B cell (primary cell): ENCODE measurements at regions not wholly inside any gene's neighbourhood (a gene's known extent, or its start where the extent isn't known, plus 50 kb on each side); places are given as distances from the start of the nearest gene placed in this dataset.

Experiments used
- ATAC-seq: fragments of 200-7000 bp; cut with Tn5 transposase; one replicate; pipeline ENCODE4 v1.10.0; 2021; ENCODE audit warnings: low read depth, mild to moderate bottlenecking, moderate number of reproducible peaks, moderate library complexity
- CTCF ChIA-PET: fragments of 350-600 bp; sonication (Branson Sonifier 250); formaldehyde crosslinking; loops from one replicate; lab custom pipeline; 2021; ENCODE audit warnings: antibody characterized with exemption, inconsistent platforms; lab: Charles Lee
- POLR2A ChIA-PET: fragments of 350-600 bp; sonication (Branson Sonifier 250); formaldehyde crosslinking; loops from one replicate; lab custom pipeline; 2021; ENCODE audit warnings: antibody characterized with exemption; lab: Charles Lee
- DNase-seq: peaks from one replicate; pipeline ENCODE4 v3.0.0; 2013
- H2AFZ ChIP-seq: 2 replicates; pipeline ENCODE4 v1.6.1; 2012; ENCODE audit warnings: mild to moderate bottlenecking, low read depth, low read length; ENCODE audit not compliant: insufficient read depth, poor library complexity, severe bottlenecking
- H3K27ac ChIP-seq, 2 donors: 1 replicate in 1 of 2; 2 replicates in 1 of 2; pipeline ENCODE4 v1.5.1; 2012 to 2013; ENCODE audit warnings: low read length in 2 of 2, mild to moderate bottlenecking in 2 of 2, moderate library complexity in 1 of 2
- H3K27me3 ChIP-seq, 4 experiments: fragments of 200-600 bp in 1 of 4; sonication (generic) in 1 of 4; replicated peaks in 1 of 4; 1 replicate in 2 of 4; 2 replicates in 2 of 4; pipeline versions ENCODE4 v1.6.1 to v1.7.0; 2013 to 2016; ENCODE audit warnings: low read length in 3 of 4, mild to moderate bottlenecking in 2 of 4, mixed read lengths in 1 of 4, moderate library complexity in 1 of 4; ENCODE audit not compliant: insufficient read depth in 4 of 4, control insufficient read depth in 3 of 4; ENCODE audit errors: control extremely low read depth in 1 of 4
- H3K36me3 ChIP-seq, 2 experiments: replicated peaks in 1 of 2; 1 replicate in 1 of 2; 2 replicates in 1 of 2; pipeline versions ENCODE4 v1.6.1 to v1.7.1; 2013; ENCODE audit warnings: low read length in 1 of 2; ENCODE audit not compliant: insufficient read depth in 2 of 2, control insufficient read depth in 1 of 2; ENCODE audit errors: control extremely low read depth in 1 of 2, extremely low read depth in 1 of 2
- H3K4me1 ChIP-seq, 2 donors: fragments of 200-600 bp in 1 of 2; sonication (generic) in 1 of 2; 1 replicate in 1 of 2; 2 replicates in 1 of 2; pipeline versions ENCODE4 v1.5.1 to v1.6.1; 2013 to 2017; ENCODE audit warnings: low read length in 2 of 2; ENCODE audit not compliant: control insufficient read depth in 2 of 2, insufficient read depth in 2 of 2
- H3K4me2 ChIP-seq: replicated peaks from 2 replicates; pipeline ENCODE3; 2012; ENCODE audit warnings: mild to moderate bottlenecking, low read depth, low read length; ENCODE audit not compliant: poor library complexity, severe bottlenecking
- H3K4me3 ChIP-seq, 5 experiments: fragments of 200-600 bp in 1 of 5; sonication (generic) in 1 of 5; 1 replicate in 3 of 5; 2 replicates in 2 of 5; pipeline versions ENCODE4 v1.5.1 to v1.7.0; 2011 to 2016; ENCODE audit warnings: low read length in 4 of 5, mild to moderate bottlenecking in 4 of 5, low read depth in 2 of 5, control low read depth in 1 of 5, moderate library complexity in 1 of 5; ENCODE audit not compliant: insufficient read depth in 1 of 5; ENCODE audit errors: control extremely low read depth in 1 of 5, extremely low read depth in 1 of 5
- H3K79me2 ChIP-seq: fragments of 200-600 bp; sonication (generic); one replicate; pipeline ENCODE4 v1.6.0; 2016; ENCODE audit warnings: low read length; ENCODE audit not compliant: control insufficient read depth, insufficient read depth
- H3K9ac ChIP-seq: fragments of 200-600 bp; sonication (generic); 2 replicates; pipeline ENCODE4 v1.6.1; 2017; ENCODE audit warnings: mild to moderate bottlenecking, low read length, moderate library complexity
- H3K9me3 ChIP-seq, 3 donors: one replicate each; pipeline versions ENCODE4 v1.6.1 to v1.7.1; 2013; ENCODE audit warnings: low read length in 2 of 3; ENCODE audit not compliant: control insufficient read depth in 2 of 3, insufficient read depth in 1 of 3; ENCODE audit errors: control extremely low read depth in 1 of 3
- H4K20me1 ChIP-seq: 2 replicates; pipeline ENCODE4 v1.6.0; 2012; ENCODE audit warnings: mild to moderate bottlenecking, low read length; ENCODE audit not compliant: insufficient read depth, control insufficient read depth, poor library complexity, severe bottlenecking
- H3K27ac Mint-ChIP-seq: one replicate; pipeline ENCODE4 v1.8.0; 2021; ENCODE audit warnings: mixed read lengths
- H3K27me3 Mint-ChIP-seq: one replicate; pipeline ENCODE4 v1.8.0; 2021; ENCODE audit warnings: mixed read lengths
- H3K4me1 Mint-ChIP-seq: one replicate; pipeline ENCODE4 v1.8.0; 2021; ENCODE audit warnings: mixed read lengths
- H3K4me3 Mint-ChIP-seq: one replicate; pipeline ENCODE4 v1.8.0; 2021; ENCODE audit warnings: mixed read lengths
- H3K9me3 Mint-ChIP-seq: one replicate; pipeline ENCODE4 v1.8.0; 2022; ENCODE audit warnings: mixed read lengths; ENCODE audit not compliant: insufficient read depth
- CTCF ChIP-seq: fragments of 200-600 bp; IDR thresholded peaks from one replicate; pipeline ENCODE4 v1.8.0; 2022; ENCODE audit warnings: antibody characterized with exemption, mild to moderate bottlenecking
- EZH2 ChIP-seq: IDR thresholded peaks from 2 replicates; pipeline ENCODE4 v1.6.1; 2012; ENCODE audit warnings: borderline replicate concordance, low read depth, mild to moderate bottlenecking, moderate library complexity, low read length; ENCODE audit not compliant: insufficient read depth, poor library complexity, severe bottlenecking
- WGBS: methylation state at CpG from one replicate; pipeline ENCODE4 v1.1.5; 2013; ENCODE audit warnings: missing lambda C conversion rate; ENCODE audit not compliant: insufficient coverage; 5-methylcytosine and 5-hydroxymethylcytosine counted together
- intact Hi-C: fragments of 100-400 bp; cut with micrococcal nuclease; formaldehyde crosslinking; loops from one replicate; pipeline ENCODE4 v1.10.0; 2022

GRCh38 chr16:50988441-50988840, 162.6 kb downstream of the SALL1 start:
- POLR2A ChIA-PET: no interaction called here
- intact Hi-C loops: no loop called here
- Histone ChIP-seq H3K9me3 (peaks cover 0 to 14% (median 0%) of the 10 kb centered on the region in 3 donors), H4K20me1 (no peaks in the 10 kb centered on the region), H2AFZ (no peak overlapping the region), H3K4me3 (no peak overlapping the region), H3K4me2 (no peak overlapping the region), H3K27me3 (no peaks in the 10 kb centered on the region), H3K36me3 (no peaks in the 10 kb centered on the region), H3K79me2 (no peaks in the 10 kb centered on the region), H3K9ac (no peak overlapping the region), H3K27ac (no peak overlapping the region), H3K4me1 (no peaks in the 10 kb centered on the region)
- Mint-ChIP-seq H3K4me3 (no peak overlapping the region), H3K27me3 (no peaks in the 10 kb centered on the region), H3K9me3 (peaks cover 3% of the 10 kb centered on the region), H3K4me1 (no peaks in the 10 kb centered on the region), H3K27ac (no peak overlapping the region)
- ATAC-seq: no peak
- no peak for TF ChIP-seq CTCF
- 38% methylated on average over 2 of the region's 3 CpGs for WGBS
- CTCF ChIA-PET: no interaction called here
- no peak for DNase-seq

- WGBS: 75% methylated on average over 4 of the region's 5 CpGs
- H3K4me3 ChIP-seq: no peak overlapping the region
- H3K27ac Mint-ChIP-seq: no peak overlapping the region
- POLR2A ChIA-PET: no interaction called here
- peaks cover 0 to 16% (median 0%) of the 10 kb centered on the region in 3 donors for H3K9me3 ChIP-seq
- H3K27me3 ChIP-seq: no peaks in the 10 kb centered on the region
- H3K79me2 ChIP-seq: no peaks in the 10 kb centered on the region
- intact Hi-C loops: no loop called here
- H3K27me3 Mint-ChIP-seq: no peaks in the 10 kb centered on the region
- H3K4me2 ChIP-seq: no peak overlapping the region
- no peak overlapping the region for H3K27ac ChIP-seq
- H3K4me1 Mint-ChIP-seq: no peaks in the 10 kb centered on the region
- DNase-seq: no peak
- no peak for TF ChIP-seq CTCF
- TF ChIP-seq EZH2: no peak
- no peaks in the 10 kb centered on the region for H4K20me1 ChIP-seq
- CTCF ChIA-PET: no interaction called here
- no peaks in the 10 kb centered on the region for H3K4me1 ChIP-seq
- ATAC-seq: no peak
- H3K9me3 Mint-ChIP-seq: peaks cover 7% of the 10 kb centered on the region
- H3K4me3 Mint-ChIP-seq: no peak overlapping the region
- H2AFZ ChIP-seq: no peak overlapping the region
- no peaks in the 10 kb centered on the region for H3K36me3 ChIP-seq
- no peak overlapping the region for H3K9ac ChIP-seq
Observed at GRCh38 chr16:50986453-50986852, 164.6 kb downstream of the SALL1 start.
